OCI-LY7 (cell line): ENCODE measurements at regions not wholly inside any gene's neighbourhood (a gene's known extent, or its start where the extent isn't known, plus 50 kb on each side); places are given as distances from the start of the nearest gene placed in this dataset.

Source experiments
- CTCF ChIP-seq: fragments of 200-600 bp; sonication (generic); conservative IDR thresholded peaks from 2 replicates; pipeline ENCODE4 v1.5.1; 2014; ENCODE audit warnings: mild to moderate bottlenecking, antibody characterized with exemption, low read length, moderate library complexity, mixed read lengths
- EZH2phosphoT487 ChIP-seq: fragments of 200-600 bp; sonication (generic); IDR thresholded peaks from 2 replicates; pipeline ENCODE4 v1.6.1; 2018; ENCODE audit warnings: low read depth, borderline replicate concordance, mild to moderate bottlenecking, mixed run types, antibody characterized with exemption, low read length, moderate library complexity, mixed read lengths

DNA sequence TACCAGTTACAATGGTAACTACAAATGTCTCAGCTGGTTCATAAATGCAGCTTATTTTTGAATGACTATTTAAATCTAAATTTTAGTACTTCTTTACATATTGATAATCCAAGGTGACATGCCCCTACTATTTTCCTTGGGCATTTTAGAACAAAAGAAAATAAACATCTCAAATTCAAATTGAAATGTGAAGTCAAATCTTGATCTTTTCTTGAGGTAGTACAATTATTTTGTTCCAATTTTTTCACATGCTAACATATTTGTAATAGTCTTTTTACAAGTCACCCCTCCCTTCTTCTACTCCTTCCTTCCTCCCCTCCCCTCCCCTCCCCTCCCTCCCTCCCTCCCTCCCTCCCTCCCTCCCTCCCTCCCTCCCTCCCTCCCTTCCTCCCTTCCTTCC, 370.1 kb upstream of the MMS22L start:
- TF ChIP-seq CTCF = no peak
- no peak for TF ChIP-seq EZH2phosphoT487
